ENCODE measurements at regions not wholly inside any gene's neighbourhood (a gene's known extent, or its start where the extent isn't known, plus 50 kb on each side); places are given as distances from the start of the nearest gene placed in this dataset.

DNA sequence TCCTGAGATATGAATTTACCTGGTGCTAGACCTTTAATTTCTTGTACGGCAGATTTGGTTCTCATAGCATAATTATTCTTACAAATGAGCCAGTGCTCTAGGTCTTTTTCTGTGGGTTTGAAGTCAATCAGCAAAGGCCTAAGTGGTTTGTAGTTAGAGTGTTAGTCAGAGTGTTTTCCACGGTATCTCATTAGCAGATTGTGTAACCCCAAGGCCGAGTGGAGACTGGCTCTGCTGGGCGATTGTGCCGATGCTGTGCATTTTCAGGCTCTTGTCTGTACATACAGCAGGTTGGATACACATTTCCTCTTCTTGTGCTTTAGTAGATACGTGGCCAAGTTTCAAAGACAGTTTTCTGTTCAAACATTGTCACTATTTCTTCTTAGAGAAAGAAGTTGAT, 78.6 kb upstream of the CA10 start:
- FAIRE-seq: no peak
- WGBS (ENCODE audit: missing lambda C conversion rate): 3% methylated on average over 6 of the region's 6 CpGs
- CTCF ChIA-PET: no interaction called here
- Histone ChIP-seq H3K4me3 (no peak overlapping the region), H3K9me3 (no peaks in the 10 kb centered on the region), H3K4me1 (no peaks in the 10 kb centered on the region), H3K4me2 (no peak overlapping the region), H3K27ac (no peak overlapping the region)
- TF ChIP-seq SREBF2 (IDR thresholded peaks at IDR 0.05) (no peak), RARB (CRISPR knock-in tag; IDR thresholded peaks at IDR 0.05) (no peak), CHD2 (IDR thresholded peaks at IDR 0.05; ENCODE audit: low read length, partially characterized antibody) (no peak), EP300 (IDR thresholded peaks at IDR 0.05) (no peak), JUN (IDR thresholded peaks at IDR 0.05) (no peak), EHMT2 (IDR thresholded peaks at IDR 0.05; ENCODE audit: low read depth) (no peak), ZFP36 (IDR thresholded peaks at IDR 0.05; ENCODE audit: borderline replicate concordance, partially characterized antibody) (no peak), NPAS2 (CRISPR knock-in tag; IDR thresholded peaks at IDR 0.05; ENCODE audit: borderline replicate concordance) (no peak), ESRRA (IDR thresholded peaks at IDR 0.05; ENCODE audit: borderline replicate concordance, low read length) (no peak), GATA3 (IDR thresholded peaks at IDR 0.05; ENCODE audit: borderline replicate concordance) (no peak), FOSB (CRISPR knock-in tag; IDR thresholded peaks at IDR 0.05) (no peak), USF2 (IDR thresholded peaks at IDR 0.05) (no peak), MAZ (IDR thresholded peaks at IDR 0.05; ENCODE audit: borderline replicate concordance, low read depth, low read length) (no peak), ZSCAN20 (CRISPR knock-in tag; IDR thresholded peaks at IDR 0.05) (no peak), RCOR1 (IDR thresholded peaks at IDR 0.05; ENCODE audit: low read depth, low read length) (no peak)
- TF ChIP-seq, protein P1, sequence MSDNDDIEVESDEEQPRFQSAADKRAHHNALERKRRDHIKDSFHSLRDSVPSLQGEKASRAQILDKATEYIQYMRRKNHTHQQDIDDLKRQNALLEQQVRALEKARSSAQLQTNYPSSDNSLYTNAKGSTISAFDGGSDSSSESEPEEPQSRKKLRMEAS (IDR thresholded peaks at IDR 0.05): no peak
- no peak for DNase-seq (ENCODE audit: low read depth in 1 of 2, low spot score in 1 of 2)
- ATAC-seq: no peak
- POLR2A ChIA-PET: no interaction called here

DNA sequence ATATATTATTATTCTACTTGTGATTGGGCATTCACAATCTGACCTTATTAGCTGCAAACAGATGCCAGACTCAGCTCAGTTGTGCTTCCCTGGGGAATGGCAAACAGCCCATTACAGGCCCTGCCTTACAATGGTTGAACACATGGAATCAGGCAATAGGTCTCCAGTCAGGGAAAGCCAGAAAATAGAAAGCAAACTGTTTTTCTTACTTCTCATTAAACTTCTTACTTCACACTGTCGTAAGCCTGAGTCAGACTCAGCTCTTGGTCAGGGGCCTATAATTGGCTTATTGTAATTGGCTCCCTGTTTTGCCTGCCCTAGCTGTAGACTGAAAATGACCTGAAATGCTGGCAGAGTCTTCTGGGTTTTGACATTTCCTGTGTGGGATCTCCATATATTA, 77.0 kb upstream of the CA10 start:
- POLR2A ChIA-PET: no interaction called here
- H3K27ac ChIP-seq: no peak overlapping the region
- H3K4me3 ChIP-seq: no peak overlapping the region
- WGBS (ENCODE audit: missing lambda C conversion rate): 0% methylated on average over 1 of the region's 1 CpG
- CTCF ChIA-PET: interaction anchor here (0.6 kb wide), 1 partner anchor 22 kb away, joined by 3 read pairs; no protein-coding TSS in a partner anchor
- no peaks in the 10 kb centered on the region for H3K4me1 ChIP-seq
- no peak for TF ChIP-seq POLR2A (IDR thresholded peaks at IDR 0.05; ENCODE audit: low read length)
- TF ChIP-seq EHF (CRISPR knock-in tag; IDR thresholded peaks at IDR 0.05): no peak
- no peak for TF ChIP-seq HDAC2 (IDR thresholded peaks at IDR 0.05)
- TF ChIP-seq SREBF2 (IDR thresholded peaks at IDR 0.05): no peak
- no peak for TF ChIP-seq CHD2 (IDR thresholded peaks at IDR 0.05; ENCODE audit: low read length, partially characterized antibody)
- TF ChIP-seq, protein P1 (IDR thresholded peaks at IDR 0.05): no peak
- TF ChIP-seq ESRRA (IDR thresholded peaks at IDR 0.05; ENCODE audit: borderline replicate concordance, low read length): no peak
- TF ChIP-seq FOSB (CRISPR knock-in tag; IDR thresholded peaks at IDR 0.05): no peak
- TF ChIP-seq FOXS1 (CRISPR knock-in tag; IDR thresholded peaks at IDR 0.05): no peak
- TF ChIP-seq CBX8 (IDR thresholded peaks at IDR 0.05): no peak
- no peak for TF ChIP-seq CHD4 (IDR thresholded peaks at IDR 0.05; ENCODE audit: borderline replicate concordance)
- TF ChIP-seq, protein P2, sequence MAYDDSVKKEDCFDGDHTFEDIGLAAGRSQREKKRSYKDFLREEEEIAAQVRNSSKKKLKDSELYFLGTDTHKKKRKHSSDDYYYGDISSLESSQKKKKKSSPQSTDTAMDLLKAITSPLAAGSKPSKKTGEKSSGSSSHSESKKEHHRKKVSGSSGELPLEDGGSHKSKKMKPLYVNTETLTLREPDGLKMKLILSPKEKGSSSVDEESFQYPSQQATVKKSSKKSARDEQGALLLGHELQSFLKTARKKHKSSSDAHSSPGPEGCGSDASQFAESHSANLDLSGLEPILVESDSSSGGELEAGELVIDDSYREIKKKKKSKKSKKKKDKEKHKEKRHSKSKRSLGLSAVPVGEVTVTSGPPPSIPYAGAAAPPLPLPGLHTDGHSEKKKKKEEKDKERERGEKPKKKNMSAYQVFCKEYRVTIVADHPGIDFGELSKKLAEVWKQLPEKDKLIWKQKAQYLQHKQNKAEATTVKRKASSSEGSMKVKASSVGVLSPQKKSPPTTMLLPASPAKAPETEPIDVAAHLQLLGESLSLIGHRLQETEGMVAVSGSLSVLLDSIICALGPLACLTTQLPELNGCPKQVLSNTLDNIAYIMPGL (CRISPR knock-in tag; IDR thresholded peaks at IDR 0.05; ENCODE audit: borderline replicate concordance): no peak
- no peak for TF ChIP-seq USF2 (IDR thresholded peaks at IDR 0.05)
- no peak for TF ChIP-seq HOXB5 (CRISPR knock-in tag; IDR thresholded peaks at IDR 0.05)
- H3K4me2 ChIP-seq: no peak overlapping the region
- ATAC-seq (no peak), DNase-seq (ENCODE audit: low read depth in 1 of 2, low spot score in 1 of 2) (no peak), FAIRE-seq (no peak)
- no peaks in the 10 kb centered on the region for H3K9me3 ChIP-seq

All from A549 (cell line).